Umbilical cord (tissue), 1 donor: ENCODE measurements at regions not wholly inside any gene's neighbourhood (a gene's known extent, or its start where the extent isn't known, plus 50 kb on each side); places are given as distances from the start of the nearest gene placed in this dataset.
"Not testable (repeated sequence)": the region's sequence is repeated elsewhere in the genome, so short reads cannot be mapped to it uniquely, and the experiment has no call there.

ENCODE experiments used
- DNase-seq: peaks from one replicate; pipeline ENCODE4 v3.0.0-alpha.2; 2015; ENCODE audit warnings: low spot score

DNA sequence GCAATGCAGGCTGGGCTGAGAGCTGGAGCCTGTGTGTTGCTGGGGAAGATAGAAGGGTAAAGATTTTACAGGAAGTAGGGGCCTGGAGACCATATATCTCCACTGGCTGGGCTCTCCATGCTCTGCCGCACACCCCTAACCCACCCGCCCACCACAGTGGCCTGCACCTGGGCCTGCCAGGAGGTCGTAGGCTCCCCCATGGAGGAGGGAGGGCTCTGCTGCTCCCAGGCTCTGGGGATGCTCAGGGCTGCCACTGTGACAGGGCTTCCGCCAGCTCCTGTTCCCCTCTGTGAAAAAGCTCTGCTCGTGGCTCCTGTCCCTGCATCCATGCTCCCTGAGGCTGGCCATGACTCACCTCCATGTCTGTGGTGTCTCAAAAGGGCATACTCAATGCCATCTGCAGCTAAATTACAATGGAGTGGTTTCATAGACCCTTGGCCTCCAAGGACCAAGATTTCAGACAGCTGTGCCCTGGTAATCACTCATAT is 106.0 kb downstream of the CXCL12 start:
- DNase-seq, result no peak

- not testable (repeated sequence) for DNase-seq
Measured at GRCh38 chr10:44268435-44268948, 116.4 kb downstream of the CXCL12 start.

GRCh38 chr10:44267007-44267406 is 117.9 kb downstream of the CXCL12 start:
- no peak for DNase-seq

DNA sequence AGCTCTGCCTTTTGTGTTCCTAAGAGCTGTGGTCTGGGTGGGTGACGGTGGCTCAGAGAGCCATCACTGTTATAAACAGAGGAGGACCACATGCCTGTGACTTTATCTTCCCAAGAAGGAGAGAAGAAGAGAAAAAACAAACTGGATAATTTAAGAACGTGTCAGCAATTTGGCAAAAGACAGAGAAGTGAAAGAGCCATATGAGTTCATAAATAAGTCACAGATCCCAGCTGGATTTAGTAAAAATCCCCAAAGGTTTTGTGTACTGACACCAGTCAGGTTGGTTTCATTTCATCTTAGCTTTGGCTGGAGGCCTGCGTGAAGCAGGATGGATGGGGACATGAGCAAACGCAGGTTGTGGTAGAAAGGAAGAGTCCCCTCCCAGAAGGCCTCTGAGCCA is 120.7 kb downstream of the CXCL12 start:
- peak; percentile 60 for DNase-seq

GRCh38 chr10:44263771-44264170 is 121.1 kb downstream of the CXCL12 start:
- DNase-seq, result peak; percentile 19

DNA sequence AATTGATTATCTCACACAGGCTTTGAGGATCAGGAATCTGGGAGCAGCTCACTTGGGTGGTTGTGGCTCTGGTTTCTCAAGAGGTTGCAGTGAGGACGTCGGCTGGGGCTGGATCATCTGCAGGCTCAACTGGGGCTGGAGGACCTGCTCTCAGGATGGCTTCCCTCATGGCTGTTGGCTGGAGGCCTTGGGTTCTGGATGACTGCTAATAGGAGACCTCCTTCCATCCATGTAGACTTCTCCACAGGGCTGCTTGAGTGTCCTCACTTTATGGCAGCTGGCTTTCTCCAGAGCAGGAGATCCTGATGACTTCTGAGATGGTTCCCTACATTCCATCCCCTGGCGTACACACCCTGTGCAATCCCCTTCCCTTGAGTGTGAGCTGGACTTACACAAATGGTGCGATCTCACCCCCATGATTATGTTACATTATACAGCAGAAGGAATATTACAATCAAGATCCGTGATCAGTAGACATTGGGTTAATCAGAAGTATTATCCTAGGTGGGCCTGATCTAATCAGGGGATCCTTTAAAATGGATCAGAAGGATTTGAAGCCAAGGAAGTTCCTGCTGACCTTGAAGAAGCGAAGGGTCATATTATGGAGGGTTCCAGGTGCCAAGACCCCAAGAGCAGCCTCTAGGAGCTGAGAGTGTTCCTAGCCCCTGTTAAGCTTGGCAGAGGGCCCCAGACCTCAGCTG is 122.2 kb downstream of the CXCL12 start:
- DNase-seq, result no peak

- DNase-seq, result peak; percentile 66
Measured at GRCh38 chr10:44261710-44262455, 123.0 kb downstream of the CXCL12 start.

- DNase-seq, result peak; percentile 71
Measured at GRCh38 chr10:44261296-44261695, 123.6 kb downstream of the CXCL12 start.

DNA sequence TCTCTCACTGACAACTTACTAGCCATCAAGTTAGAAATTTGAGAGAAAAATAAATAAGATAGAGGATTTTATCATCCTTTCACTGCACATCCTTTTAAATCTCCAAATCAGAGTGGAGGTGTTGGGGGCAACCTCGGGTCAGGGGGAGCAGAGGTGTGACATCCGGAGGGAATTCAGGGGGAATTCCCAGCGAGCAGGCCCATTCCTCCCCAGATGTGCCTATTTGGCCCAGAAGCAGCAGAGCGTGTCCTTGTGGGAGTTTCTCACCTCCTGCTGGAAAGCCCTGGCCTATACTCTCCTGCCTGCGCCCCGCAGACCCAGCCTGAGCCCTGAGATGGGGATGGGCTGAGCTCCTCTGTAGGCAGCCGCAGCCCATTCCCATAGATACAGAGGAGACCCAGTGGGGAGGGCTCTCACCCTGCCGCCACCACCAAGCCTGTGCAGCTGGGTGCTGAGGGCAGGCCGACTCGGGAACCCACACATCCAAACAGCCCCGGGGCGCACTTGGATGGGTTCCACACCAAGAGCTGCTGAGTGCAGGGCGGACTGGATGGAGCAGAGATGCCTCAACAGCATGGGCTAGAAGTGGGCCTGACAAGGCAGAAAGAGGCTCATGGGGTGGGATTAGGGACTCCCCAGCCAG is 124.5 kb downstream of the CXCL12 start:
- no peak for DNase-seq

DNA sequence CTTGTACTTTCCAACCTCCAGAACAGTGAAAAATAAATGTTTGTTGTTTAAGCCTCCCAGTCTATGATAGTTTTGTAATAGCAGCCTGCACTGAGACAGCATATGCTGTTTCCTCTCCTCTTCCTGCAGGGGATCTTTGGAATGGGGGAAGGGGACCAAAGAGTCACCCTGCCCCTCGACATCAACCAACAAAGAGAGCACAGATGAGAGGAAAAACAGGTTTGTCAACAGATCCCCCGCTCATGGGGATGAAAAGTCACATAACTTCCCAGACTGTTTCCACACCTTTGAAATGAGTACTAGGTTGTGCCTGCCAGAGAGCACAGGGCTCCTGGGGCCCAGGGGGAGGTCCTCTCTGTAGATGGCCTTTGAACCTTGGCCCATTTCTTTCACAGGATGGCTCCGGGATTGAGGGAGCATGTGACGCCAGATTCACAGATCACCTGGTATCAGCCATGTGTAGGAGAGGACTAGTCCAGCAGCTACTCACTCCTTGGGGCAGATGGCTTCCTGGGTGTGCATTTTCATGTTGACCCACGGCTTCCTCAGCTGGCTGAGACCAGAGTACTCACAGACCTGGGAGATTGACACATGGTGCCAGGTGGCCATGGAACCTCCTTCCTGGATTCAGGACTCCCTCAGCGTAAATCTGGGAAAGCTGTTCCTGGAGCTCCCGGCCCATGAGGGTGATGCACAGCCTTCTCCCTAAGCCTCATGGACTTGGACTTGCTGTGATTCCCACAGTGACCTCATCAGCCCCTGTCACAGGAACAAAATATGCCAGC is 125.6 kb downstream of the CXCL12 start:
- no peak for DNase-seq

- no peak for DNase-seq
Measured at GRCh38 chr10:44258460-44259089, 126.3 kb downstream of the CXCL12 start.

DNA sequence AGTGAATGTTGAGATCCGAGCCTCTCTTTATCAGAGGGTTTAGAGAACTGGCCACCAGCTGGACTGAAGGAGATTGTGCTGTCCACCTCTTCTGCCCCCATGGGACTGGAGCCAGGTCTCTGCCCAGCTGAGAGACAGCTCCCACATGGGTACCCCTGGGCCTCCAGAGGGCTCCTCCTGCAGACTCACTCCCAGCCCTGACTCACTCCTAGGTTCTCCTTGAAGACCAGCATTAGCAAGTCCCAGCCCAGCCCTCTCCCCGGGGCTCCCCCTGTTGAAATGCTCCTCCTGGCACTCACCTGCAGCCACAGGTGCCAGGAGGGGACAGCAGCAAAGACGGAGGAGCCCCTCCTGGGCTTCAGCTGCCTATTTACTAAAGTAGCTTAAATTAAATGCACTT is 126.9 kb downstream of the CXCL12 start:
- DNase-seq, result no peak

- DNase-seq, result peak; percentile 88
Measured at GRCh38 chr10:44253769-44254462, 131.0 kb downstream of the CXCL12 start.

GRCh38 chr10:44252631-44253030 is 132.3 kb downstream of the CXCL12 start:
- DNase-seq, result not testable (repeated sequence)

- DNase-seq, result not testable (repeated sequence)
Measured at GRCh38 chr10:44249933-44250332, 135.0 kb downstream of the CXCL12 start.

DNA sequence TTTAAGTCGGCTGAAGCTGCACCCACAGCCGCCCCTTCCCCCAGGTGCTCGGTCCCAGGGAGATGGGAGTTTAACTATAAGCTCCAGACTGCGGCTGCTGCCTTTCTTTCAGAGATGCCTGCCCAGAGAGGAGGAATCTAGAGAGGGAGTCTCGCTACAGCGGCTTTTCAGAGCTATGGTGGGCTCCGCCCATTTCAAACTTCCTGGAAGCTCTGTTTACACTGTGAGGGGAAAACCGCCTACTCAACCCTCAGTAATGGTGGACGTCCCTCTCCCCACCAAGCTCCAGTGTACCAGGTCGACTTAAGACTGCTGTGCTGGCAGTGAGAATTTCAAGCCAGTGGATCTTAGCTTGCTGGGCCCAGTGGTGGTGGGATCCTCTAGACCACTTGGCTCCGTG is 135.4 kb downstream of the CXCL12 start:
- DNase-seq, result no peak

- DNase-seq, result not testable (repeated sequence)
Measured at GRCh38 chr10:44246700-44247099, 138.2 kb downstream of the CXCL12 start.

DNA sequence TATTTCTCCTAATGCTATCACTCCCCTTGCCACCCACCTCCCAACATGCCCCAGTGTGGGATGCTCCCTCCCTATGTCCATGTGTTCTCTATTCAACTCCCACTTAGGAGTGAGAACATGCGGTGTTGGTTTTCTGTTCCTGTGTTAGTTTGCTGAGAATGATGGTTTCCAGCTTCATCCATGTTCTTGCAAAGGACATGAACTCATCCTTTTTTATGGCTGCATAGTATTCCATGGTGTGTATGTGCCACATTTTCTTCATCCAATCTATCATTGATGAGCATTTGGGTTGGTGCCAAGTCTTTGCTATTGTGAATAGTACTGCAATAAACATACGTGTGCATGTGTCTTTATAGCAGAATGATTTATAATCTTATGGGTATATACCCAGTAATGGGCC is 138.6 kb downstream of the CXCL12 start:
- not testable (repeated sequence) for DNase-seq

GRCh38 chr10:44245601-44245938 is 139.3 kb downstream of the CXCL12 start:
- DNase-seq, result no peak
